ENCODE measurements at regions not wholly inside any gene's neighbourhood (a gene's known extent, or its start where the extent isn't known, plus 50 kb on each side); places are given as distances from the start of the nearest gene placed in this dataset.

GRCh38 chr11:112794331-112794846 is 166.8 kb upstream of the NCAM1 start:
- CTCF ChIA-PET = interaction anchor here (0.6 to 3.5 kb wide), 14 partner anchors 10 to 1468 kb away, joined by 3 to 70 read pairs (median 4); no protein-coding TSS in a partner anchor
- intact Hi-C loops (cut with micrococcal nuclease) = loop anchor here (5.0 kb wide), 1 partner anchor 502 kb away; no protein-coding TSS in a partner anchor
- Histone ChIP-seq H4K20me1 (ENCODE audit: insufficient read depth) (no peaks in the 10 kb centered on the region), H3K4me3 (replicated peaks in 1 of 2; ENCODE audit: low read depth in 1 of 2, low read length in 2 of 2) (no peak overlapping the region), H3K27ac (ENCODE audit: low read depth, low read length) (no peak overlapping the region), H3K4me2 (ENCODE audit: low read length) (no peak overlapping the region), H3K36me3 (ENCODE audit: control insufficient read depth in 1 of 2, insufficient read depth in 2 of 2, low read length in 2 of 2) (no peaks in the 10 kb centered on the region), H3K9me3 (ENCODE audit: control insufficient read depth in 1 of 2, insufficient read depth in 1 of 2, low read depth in 1 of 2, low read length in 2 of 2) (no peaks in the 10 kb centered on the region), H2AFZ (ENCODE audit: low read depth, low read length, poor library complexity, severe bottlenecking) (no peak overlapping the region), H3K4me1 (ENCODE audit: control insufficient read depth in 1 of 2, insufficient read depth in 2 of 2, low read length in 2 of 2) (no peaks in the 10 kb centered on the region), H3K9me2 (ENCODE audit: insufficient read depth) (no peaks in the 10 kb centered on the region), H3K27me3 (ENCODE audit: insufficient read depth, low read length) (0 out of 2 replicates have a peak, but pooled peaks cover 5% of the 10 kb centered on the region), H3K9ac (ENCODE audit: low read length) (no peak overlapping the region), H3K79me2 (ENCODE audit: insufficient read depth, low read length) (no peaks in the 10 kb centered on the region)
- DNase-seq (ENCODE audit: low read depth, low spot score) = no peak
- no peak for TF ChIP-seq EGR1 (IDR thresholded peaks at IDR 0.05; ENCODE audit: low read depth)
- TF ChIP-seq SP1 (IDR thresholded peaks at IDR 0.05; ENCODE audit: low read depth) = no peak
- no peak for TF ChIP-seq CBX3 (IDR thresholded peaks at IDR 0.05; ENCODE audit: low read depth)
- no peak for TF ChIP-seq EZH2 (IDR thresholded peaks at IDR 0.05)
- TF ChIP-seq SIN3A (IDR thresholded peaks at IDR 0.05; ENCODE audit: low read depth) = no peak
- no peak for TF ChIP-seq ELF1 (IDR thresholded peaks at IDR 0.05; ENCODE audit: borderline replicate concordance, low read depth)
- TF ChIP-seq YY1 (IDR thresholded peaks at IDR 0.05; ENCODE audit: extremely low read depth, insufficient replicate concordance, low read depth, low read length) = no peak
- no peak for TF ChIP-seq FOSL1 (IDR thresholded peaks at IDR 0.05; ENCODE audit: low read depth)
- TF ChIP-seq REST (IDR thresholded peaks at IDR 0.05; ENCODE audit: low read depth) = no peak
- no peak for TF ChIP-seq ZBTB33 (IDR thresholded peaks at IDR 0.05; ENCODE audit: extremely low read depth, insufficient replicate concordance, low read length)
- TF ChIP-seq ZFX (IDR thresholded peaks at IDR 0.05) = no peak
- TF ChIP-seq SRF (IDR thresholded peaks at IDR 0.05; ENCODE audit: low read depth) = no peak
- no peak for ATAC-seq
- BruUV-seq (replicated peaks) = no TSS peak
- RAD21 ChIA-PET (ENCODE audit: low non-redundant PET in 1 of 2, low total read pairs in 2 of 2, uncharacterized antibody in 2 of 2, unreplicated experiment in 2 of 2) = interaction anchor here (0.9 to 1.9 kb wide), 2 partner anchors 206 kb away, joined by 6 to 11 read pairs; no protein-coding TSS in a partner anchor
- POLR2A ChIA-PET = interaction anchor here (1.1 kb wide), 1 partner anchor 206 kb away, joined by 3 read pairs; no protein-coding TSS in a partner anchor

All from HCT116 (cell line).